ENCODE measurements at regions not wholly inside any gene's neighbourhood (a gene's known extent, or its start where the extent isn't known, plus 50 kb on each side); places are given as distances from the start of the nearest gene placed in this dataset.
A peak's percentile ranks its signal among the peaks of the same experiment; 100 is the strongest.

GRCh38 chr5:108625654-108626053, 122.0 kb upstream of the FER start:
- Histone ChIP-seq H3K9me3 (ENCODE audit: insufficient read depth, low read depth, low read length) (no peaks in the 10 kb centered on the region), H3K9ac (ENCODE audit: low read depth, low read length) (no peak overlapping the region), H3K4me3 (ENCODE audit: low read length) (no peak overlapping the region), H3K27ac (ENCODE audit: low read depth, low read length) (no peak overlapping the region), H3K4me1 (ENCODE audit: insufficient read depth, low read length) (no peaks in the 10 kb centered on the region), H3K36me3 (ENCODE audit: insufficient read depth, low read length) (no peaks in the 10 kb centered on the region), H3K27me3 (ENCODE audit: insufficient read depth, low read length) (no peaks in the 10 kb centered on the region)
- WGBS, result 100% methylated on average over 1 of the region's 2 CpGs

GRCh38 chr5:108623826-108624225, 123.9 kb upstream of the FER start:
- Histone ChIP-seq H3K27me3 (ENCODE audit: insufficient read depth, low read length) (no peaks in the 10 kb centered on the region), H3K4me1 (ENCODE audit: insufficient read depth, low read length) (no peaks in the 10 kb centered on the region), H3K9ac (ENCODE audit: low read depth, low read length) (no peak overlapping the region), H3K36me3 (ENCODE audit: insufficient read depth, low read length) (no peaks in the 10 kb centered on the region), H3K27ac (ENCODE audit: low read depth, low read length) (no peak overlapping the region), H3K9me3 (ENCODE audit: insufficient read depth, low read depth, low read length) (no peaks in the 10 kb centered on the region), H3K4me3 (ENCODE audit: low read length) (no peak overlapping the region)

- H3K9ac ChIP-seq (ENCODE audit: low read depth, low read length), result no peak overlapping the region
- H3K4me3 ChIP-seq (ENCODE audit: low read length), result no peak overlapping the region
- no peaks in the 10 kb centered on the region for H3K27me3 ChIP-seq (ENCODE audit: insufficient read depth, low read length)
- H3K4me1 ChIP-seq (ENCODE audit: insufficient read depth, low read length), result no peaks in the 10 kb centered on the region
- WGBS, result 94% methylated on average over 6 of the region's 6 CpGs
- no peaks in the 10 kb centered on the region for H3K36me3 ChIP-seq (ENCODE audit: insufficient read depth, low read length)
- H3K27ac ChIP-seq (ENCODE audit: low read depth, low read length), result no peak overlapping the region
- no peaks in the 10 kb centered on the region for H3K9me3 ChIP-seq (ENCODE audit: insufficient read depth, low read depth, low read length)
Observed at GRCh38 chr5:108620516-108620915, 127.2 kb upstream of the FER start.

GRCh38 chr5:108619815-108620214, 127.9 kb upstream of the FER start:
- Histone ChIP-seq H3K27ac (ENCODE audit: low read depth, low read length) (no peak overlapping the region), H3K36me3 (ENCODE audit: insufficient read depth, low read length) (no peaks in the 10 kb centered on the region), H3K4me1 (ENCODE audit: insufficient read depth, low read length) (no peaks in the 10 kb centered on the region), H3K27me3 (ENCODE audit: insufficient read depth, low read length) (no peaks in the 10 kb centered on the region), H3K9ac (ENCODE audit: low read depth, low read length) (no peak overlapping the region), H3K9me3 (ENCODE audit: insufficient read depth, low read depth, low read length) (no peaks in the 10 kb centered on the region), H3K4me3 (ENCODE audit: low read length) (no peak overlapping the region)
- WGBS, result 95% methylated on average over 10 of the region's 10 CpGs

GRCh38 chr5:108617467-108618435, 129.9 kb upstream of the FER start:
- Histone ChIP-seq H3K27ac (ENCODE audit: low read depth, low read length) (peak overlapping the region; percentile 52; the same call in 1 of the 2 replicates), H3K9me3 (ENCODE audit: insufficient read depth, low read depth, low read length) (peaks cover 9% of the 10 kb centered on the region), H3K4me3 (ENCODE audit: low read length) (no peak overlapping the region), H3K4me1 (ENCODE audit: insufficient read depth, low read length) (no peaks in the 10 kb centered on the region), H3K36me3 (ENCODE audit: insufficient read depth, low read length) (no peaks in the 10 kb centered on the region), H3K27me3 (ENCODE audit: insufficient read depth, low read length) (no peaks in the 10 kb centered on the region), H3K9ac (ENCODE audit: low read depth, low read length) (no peak overlapping the region)
- 82% methylated on average over 4 of the region's 8 CpGs for WGBS

- Histone ChIP-seq H3K9ac (ENCODE audit: low read depth, low read length) (no peak overlapping the region), H3K4me1 (ENCODE audit: insufficient read depth, low read length) (no peaks in the 10 kb centered on the region), H3K27ac (ENCODE audit: low read depth, low read length) (no peak overlapping the region), H3K36me3 (ENCODE audit: insufficient read depth, low read length) (no peaks in the 10 kb centered on the region), H3K9me3 (ENCODE audit: insufficient read depth, low read depth, low read length) (peaks cover 14% of the 10 kb centered on the region), H3K27me3 (ENCODE audit: insufficient read depth, low read length) (no peaks in the 10 kb centered on the region), H3K4me3 (ENCODE audit: low read length) (no peak overlapping the region)
- WGBS, result no CpG with 5 or more reads among the region's 2 CpGs
Observed at GRCh38 chr5:108615216-108615615, 132.5 kb upstream of the FER start.

GRCh38 chr5:108607421-108607820, 140.3 kb upstream of the FER start:
- no peaks in the 10 kb centered on the region for H3K27me3 ChIP-seq (ENCODE audit: insufficient read depth, low read length)
- H3K27ac ChIP-seq (ENCODE audit: low read depth, low read length), result no peak overlapping the region
- no peak overlapping the region for H3K9ac ChIP-seq (ENCODE audit: low read depth, low read length)
- H3K9me3 ChIP-seq (ENCODE audit: insufficient read depth, low read depth, low read length), result 0 out of 2 replicates have a peak, but pooled peaks cover 2% of the 10 kb centered on the region
- no peaks in the 10 kb centered on the region for H3K36me3 ChIP-seq (ENCODE audit: insufficient read depth, low read length)
- H3K4me1 ChIP-seq (ENCODE audit: insufficient read depth, low read length), result no peaks in the 10 kb centered on the region
- WGBS, result 80% methylated on average over 1 of the region's 1 CpG
- no peak overlapping the region for H3K4me3 ChIP-seq (ENCODE audit: low read length)

- Histone ChIP-seq H3K9me3 (ENCODE audit: insufficient read depth, low read depth, low read length) (0 out of 2 replicates have a peak, but pooled peaks cover 2% of the 10 kb centered on the region), H3K4me1 (ENCODE audit: insufficient read depth, low read length) (no peaks in the 10 kb centered on the region), H3K9ac (ENCODE audit: low read depth, low read length) (no peak overlapping the region), H3K36me3 (ENCODE audit: insufficient read depth, low read length) (no peaks in the 10 kb centered on the region), H3K4me3 (ENCODE audit: low read length) (no peak overlapping the region), H3K27me3 (ENCODE audit: insufficient read depth, low read length) (no peaks in the 10 kb centered on the region), H3K27ac (ENCODE audit: low read depth, low read length) (no peak overlapping the region)
Observed at GRCh38 chr5:108606185-108606584, 141.5 kb upstream of the FER start.

- WGBS, result no CpG with 5 or more reads among the region's 1 CpG
- Histone ChIP-seq H3K9ac (ENCODE audit: low read depth, low read length) (no peak overlapping the region), H3K4me1 (ENCODE audit: insufficient read depth, low read length) (no peaks in the 10 kb centered on the region), H3K27me3 (ENCODE audit: insufficient read depth, low read length) (no peaks in the 10 kb centered on the region), H3K9me3 (ENCODE audit: insufficient read depth, low read depth, low read length) (no peaks in the 10 kb centered on the region), H3K27ac (ENCODE audit: low read depth, low read length) (no peak overlapping the region), H3K36me3 (ENCODE audit: insufficient read depth, low read length) (no peaks in the 10 kb centered on the region), H3K4me3 (ENCODE audit: low read length) (no peak overlapping the region)
Observed at GRCh38 chr5:108602830-108603229, 144.9 kb upstream of the FER start.

GRCh38 chr5:108590799-108591198, 156.9 kb upstream of the FER start:
- Histone ChIP-seq H3K27ac (ENCODE audit: low read depth, low read length) (no peak overlapping the region), H3K4me3 (ENCODE audit: low read length) (no peak overlapping the region), H3K27me3 (ENCODE audit: insufficient read depth, low read length) (no peaks in the 10 kb centered on the region), H3K4me1 (ENCODE audit: insufficient read depth, low read length) (no peaks in the 10 kb centered on the region), H3K9ac (ENCODE audit: low read depth, low read length) (no peak overlapping the region), H3K9me3 (ENCODE audit: insufficient read depth, low read depth, low read length) (no peaks in the 10 kb centered on the region), H3K36me3 (ENCODE audit: insufficient read depth, low read length) (no peaks in the 10 kb centered on the region)
- 95% methylated on average over 2 of the region's 2 CpGs for WGBS

- WGBS, result 91% methylated on average over 2 of the region's 2 CpGs
- no peak overlapping the region for H3K27ac ChIP-seq (ENCODE audit: low read depth, low read length)
- no peak overlapping the region for H3K9ac ChIP-seq (ENCODE audit: low read depth, low read length)
Observed at GRCh38 chr5:108588323-108588722, 159.4 kb upstream of the FER start.

More at GRCh38 chr5:108588323-108588722, 159.4 kb upstream of the FER start:
- no peaks in the 10 kb centered on the region for H3K27me3 ChIP-seq (ENCODE audit: insufficient read depth, low read length)
- no peaks in the 10 kb centered on the region for H3K36me3 ChIP-seq (ENCODE audit: insufficient read depth, low read length)
- no peak overlapping the region for H3K4me3 ChIP-seq (ENCODE audit: low read length)
- no peaks in the 10 kb centered on the region for H3K9me3 ChIP-seq (ENCODE audit: insufficient read depth, low read depth, low read length)
- no peaks in the 10 kb centered on the region for H3K4me1 ChIP-seq (ENCODE audit: insufficient read depth, low read length)
